ENCODE measurements at regions not wholly inside any gene's neighbourhood (a gene's known extent, or its start where the extent isn't known, plus 50 kb on each side); places are given as distances from the start of the nearest gene placed in this dataset.

GRCh38 chr6:12602342-12602741, 114.2 kb upstream of the PHACTR1 start:
- no peak for TF ChIP-seq POLR2A (IDR thresholded peaks at IDR 0.05)
- no peak for TF ChIP-seq POLR2AphosphoS5 (IDR thresholded peaks at IDR 0.05)

All from suprapubic skin (tissue), 4 donors.